ENCODE measurements at regions not wholly inside any gene's neighbourhood (a gene's known extent, or its start where the extent isn't known, plus 50 kb on each side); places are given as distances from the start of the nearest gene placed in this dataset.

- H3K4me3 ChIP-seq (ENCODE audit: low read depth, low read length), result no peak overlapping the region
- TF ChIP-seq MYC (IDR thresholded peaks at IDR 0.05; ENCODE audit: low read depth, low read length), result no peak
- TF ChIP-seq POLR2A (IDR thresholded peaks at IDR 0.05; ENCODE audit: extremely low read depth, insufficient read length), result no peak
- no peak for TF ChIP-seq CTCF (IDR thresholded peaks at IDR 0.05; ENCODE audit: low read depth, low read length)
- no peak for TF ChIP-seq MAX (IDR thresholded peaks at IDR 0.05; ENCODE audit: low read depth, low read length)
- DNase-seq (ENCODE audit: low read depth), result no peak
Observed at GRCh38 chr4:152015597-152016302, 254.9 kb upstream of the GATB start.

- DNase-seq (ENCODE audit: low read depth), result no peak
- H3K4me3 ChIP-seq (ENCODE audit: low read depth, low read length), result no peak overlapping the region
- TF ChIP-seq POLR2A (IDR thresholded peaks at IDR 0.05; ENCODE audit: extremely low read depth, insufficient read length) (no peak), CTCF (IDR thresholded peaks at IDR 0.05; ENCODE audit: low read depth, low read length) (no peak), MYC (IDR thresholded peaks at IDR 0.05; ENCODE audit: low read depth, low read length) (no peak), MAX (IDR thresholded peaks at IDR 0.05; ENCODE audit: low read depth, low read length) (no peak)
Observed at GRCh38 chr4:152014280-152014679, 253.5 kb upstream of the GATB start.

- no peak overlapping the region for H3K4me3 ChIP-seq (ENCODE audit: low read depth, low read length)
- no peak for TF ChIP-seq CTCF (IDR thresholded peaks at IDR 0.05; ENCODE audit: low read depth, low read length)
- no peak for TF ChIP-seq MYC (IDR thresholded peaks at IDR 0.05; ENCODE audit: low read depth, low read length)
- TF ChIP-seq POLR2A (IDR thresholded peaks at IDR 0.05; ENCODE audit: extremely low read depth, insufficient read length), result no peak
- no peak for TF ChIP-seq MAX (IDR thresholded peaks at IDR 0.05; ENCODE audit: low read depth, low read length)
- no peak for DNase-seq (ENCODE audit: low read depth)
Observed at GRCh38 chr4:152011469-152011868, 250.7 kb upstream of the GATB start.

- DNase-seq (ENCODE audit: low read depth), result no peak
- H3K4me3 ChIP-seq (ENCODE audit: low read depth, low read length), result no peak overlapping the region
- TF ChIP-seq CTCF (IDR thresholded peaks at IDR 0.05; ENCODE audit: low read depth, low read length), result no peak
- TF ChIP-seq POLR2A (IDR thresholded peaks at IDR 0.05; ENCODE audit: extremely low read depth, insufficient read length), result no peak
- no peak for TF ChIP-seq MAX (IDR thresholded peaks at IDR 0.05; ENCODE audit: low read depth, low read length)
- TF ChIP-seq MYC (IDR thresholded peaks at IDR 0.05; ENCODE audit: low read depth, low read length), result no peak
Observed at GRCh38 chr4:152010710-152011079, 249.9 kb upstream of the GATB start.

GRCh38 chr4:152009983-152010709 lies 249.3 kb upstream of the GATB start:
- no peak for DNase-seq (ENCODE audit: low read depth)
- TF ChIP-seq CTCF (IDR thresholded peaks at IDR 0.05; ENCODE audit: low read depth, low read length), result no peak
- TF ChIP-seq MAX (IDR thresholded peaks at IDR 0.05; ENCODE audit: low read depth, low read length), result no peak
- no peak for TF ChIP-seq POLR2A (IDR thresholded peaks at IDR 0.05; ENCODE audit: extremely low read depth, insufficient read length)
- no peak for TF ChIP-seq MYC (IDR thresholded peaks at IDR 0.05; ENCODE audit: low read depth, low read length)
- no peak overlapping the region for H3K4me3 ChIP-seq (ENCODE audit: low read depth, low read length)

Data from NB4 (cell line).